ENCODE measurements at regions not wholly inside any gene's neighbourhood (a gene's known extent, or its start where the extent isn't known, plus 50 kb on each side); places are given as distances from the start of the nearest gene placed in this dataset.

DNA sequence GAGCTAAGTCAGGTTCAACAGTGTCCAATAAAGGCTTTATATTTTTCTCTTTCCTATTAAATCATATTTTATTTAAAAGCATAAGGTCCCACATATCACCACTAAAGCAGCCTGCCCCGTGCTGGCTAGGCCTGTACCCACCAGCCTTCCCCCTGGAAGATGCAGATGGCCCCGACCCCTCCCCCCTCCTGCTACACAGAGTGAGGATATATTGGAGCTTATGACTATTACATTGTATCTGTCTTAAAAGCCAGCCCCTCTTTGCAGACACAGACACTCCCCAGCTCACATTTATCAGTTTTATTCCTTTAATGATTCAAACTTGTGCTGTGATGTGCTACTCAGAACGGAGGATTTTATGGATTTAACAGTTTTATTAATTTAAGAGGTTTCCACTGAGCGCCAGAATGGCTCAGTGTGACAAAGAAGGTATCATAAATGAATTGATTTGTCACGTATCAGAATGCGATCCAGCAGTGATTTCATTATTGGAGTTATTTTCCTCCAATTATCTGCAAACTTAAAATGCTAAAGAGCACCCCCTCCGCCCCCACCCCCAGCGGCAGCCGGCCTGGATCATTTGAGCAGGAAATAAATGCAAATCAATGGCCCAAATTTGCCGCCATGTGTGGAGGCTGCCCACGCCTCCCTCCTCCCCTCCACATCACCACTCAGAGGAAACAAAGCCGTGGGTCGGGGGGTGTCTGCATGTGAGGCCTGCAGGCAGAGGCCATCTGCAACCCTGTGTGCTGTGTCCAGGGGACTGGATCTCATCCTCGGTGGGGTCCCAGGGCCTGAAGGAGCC, 72.6 kb upstream of the ZMIZ1 start:
- no peak for DNase-seq
- no peaks in the 10 kb centered on the region for H3K9me3 Mint-ChIP-seq
- no peaks in the 10 kb centered on the region for H3K27me3 Mint-ChIP-seq
- no peak overlapping the region for H3K4me3 Mint-ChIP-seq
- peaks cover 13% of the 10 kb centered on the region for H3K4me1 Mint-ChIP-seq
- H3K27ac Mint-ChIP-seq: no peak overlapping the region
- H3K36me3 Mint-ChIP-seq: no peaks in the 10 kb centered on the region

DNA sequence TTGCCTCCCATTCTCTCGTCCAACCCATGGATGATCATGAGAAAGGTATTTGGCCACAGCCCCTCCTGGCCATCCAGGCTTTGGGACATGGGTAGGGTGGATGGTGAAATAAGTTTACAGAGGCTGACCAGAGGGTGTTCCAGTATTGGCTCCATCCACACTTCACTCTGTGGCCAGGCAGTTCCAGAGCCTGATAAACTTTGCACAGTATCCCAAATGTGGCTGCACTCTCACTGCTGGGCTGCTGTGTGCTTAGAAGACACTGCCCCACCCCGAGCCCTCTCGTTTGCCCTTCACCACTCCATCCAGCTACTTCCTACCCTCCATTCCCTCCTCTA, 72.0 kb upstream of the ZMIZ1 start:
- Mint-ChIP-seq H3K36me3 (no peaks in the 10 kb centered on the region), H3K4me1 (peaks cover 12% of the 10 kb centered on the region), H3K4me3 (no peak overlapping the region), H3K9me3 (no peaks in the 10 kb centered on the region), H3K27me3 (no peaks in the 10 kb centered on the region), H3K27ac (no peak overlapping the region)
- no peak for DNase-seq

DNA sequence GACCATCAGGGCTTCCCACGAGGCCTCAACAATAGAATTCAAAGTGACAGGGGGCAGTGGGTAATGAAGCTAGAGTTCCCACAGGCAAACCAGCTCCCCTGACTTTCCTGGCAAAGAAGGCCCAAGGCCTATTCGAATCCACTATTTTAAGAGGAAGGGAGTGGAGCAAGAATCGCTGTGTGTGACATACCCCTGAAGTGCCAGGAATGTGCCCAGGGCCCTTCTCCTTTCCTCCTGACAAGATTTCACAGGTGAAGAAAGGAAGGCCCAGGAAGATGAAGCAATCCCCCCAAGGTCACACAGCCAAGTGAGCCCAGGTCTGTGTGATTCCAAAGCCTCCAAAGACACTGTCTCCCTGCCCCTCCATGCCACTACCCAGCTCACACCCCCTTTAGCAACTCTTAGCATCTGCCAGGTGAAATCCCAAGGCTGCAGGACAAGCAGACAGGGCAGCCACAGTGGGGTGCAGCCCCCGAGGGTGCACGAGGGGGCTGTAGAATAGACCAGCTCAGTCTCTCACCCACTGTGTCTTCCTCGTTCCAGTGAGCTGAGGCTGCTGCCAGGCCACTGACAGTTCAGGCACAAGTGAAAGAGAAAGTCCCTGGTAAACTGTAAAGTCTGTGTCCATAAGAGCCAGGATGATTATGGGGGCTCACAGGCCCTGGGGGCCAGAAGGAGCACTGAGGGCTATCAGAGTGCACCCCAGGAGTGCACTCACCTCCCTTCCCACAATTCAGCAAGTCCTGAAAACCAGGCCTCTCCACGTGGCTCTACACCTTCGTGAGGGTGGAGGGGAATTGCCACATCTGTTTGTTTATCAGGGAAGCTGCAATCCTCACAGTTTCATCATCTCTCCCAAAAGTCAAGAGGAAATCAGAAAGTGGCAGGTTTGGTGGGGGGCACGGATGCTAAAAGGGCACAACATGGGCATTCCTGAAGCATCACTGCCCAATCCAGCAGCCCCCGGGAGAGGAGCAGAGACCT, 70.8 kb upstream of the ZMIZ1 start:
- Mint-ChIP-seq H3K4me1 (peaks cover 5% of the 10 kb centered on the region), H3K27ac (no peak overlapping the region), H3K27me3 (no peaks in the 10 kb centered on the region), H3K36me3 (no peaks in the 10 kb centered on the region), H3K4me3 (no peak overlapping the region), H3K9me3 (no peaks in the 10 kb centered on the region)
- DNase-seq: no peak

- Mint-ChIP-seq H3K9me3 (no peaks in the 10 kb centered on the region), H3K4me3 (no peak overlapping the region), H3K27ac (no peak overlapping the region), H3K36me3 (no peaks in the 10 kb centered on the region), H3K27me3 (no peaks in the 10 kb centered on the region), H3K4me1 (peaks cover 7% of the 10 kb centered on the region)
- no peak for DNase-seq
These were observed 67.5 kb upstream of the ZMIZ1 start for GRCh38 chr10:79001082-79001885.

GRCh38 chr10:79002336-79002735, 66.4 kb upstream of the ZMIZ1 start:
- peaks cover 10% of the 10 kb centered on the region for H3K4me1 Mint-ChIP-seq
- DNase-seq: no peak
- no peaks in the 10 kb centered on the region for H3K27me3 Mint-ChIP-seq
- no peaks in the 10 kb centered on the region for H3K36me3 Mint-ChIP-seq
- H3K4me3 Mint-ChIP-seq: no peak overlapping the region
- no peak overlapping the region for H3K27ac Mint-ChIP-seq
- no peaks in the 10 kb centered on the region for H3K9me3 Mint-ChIP-seq

DNA sequence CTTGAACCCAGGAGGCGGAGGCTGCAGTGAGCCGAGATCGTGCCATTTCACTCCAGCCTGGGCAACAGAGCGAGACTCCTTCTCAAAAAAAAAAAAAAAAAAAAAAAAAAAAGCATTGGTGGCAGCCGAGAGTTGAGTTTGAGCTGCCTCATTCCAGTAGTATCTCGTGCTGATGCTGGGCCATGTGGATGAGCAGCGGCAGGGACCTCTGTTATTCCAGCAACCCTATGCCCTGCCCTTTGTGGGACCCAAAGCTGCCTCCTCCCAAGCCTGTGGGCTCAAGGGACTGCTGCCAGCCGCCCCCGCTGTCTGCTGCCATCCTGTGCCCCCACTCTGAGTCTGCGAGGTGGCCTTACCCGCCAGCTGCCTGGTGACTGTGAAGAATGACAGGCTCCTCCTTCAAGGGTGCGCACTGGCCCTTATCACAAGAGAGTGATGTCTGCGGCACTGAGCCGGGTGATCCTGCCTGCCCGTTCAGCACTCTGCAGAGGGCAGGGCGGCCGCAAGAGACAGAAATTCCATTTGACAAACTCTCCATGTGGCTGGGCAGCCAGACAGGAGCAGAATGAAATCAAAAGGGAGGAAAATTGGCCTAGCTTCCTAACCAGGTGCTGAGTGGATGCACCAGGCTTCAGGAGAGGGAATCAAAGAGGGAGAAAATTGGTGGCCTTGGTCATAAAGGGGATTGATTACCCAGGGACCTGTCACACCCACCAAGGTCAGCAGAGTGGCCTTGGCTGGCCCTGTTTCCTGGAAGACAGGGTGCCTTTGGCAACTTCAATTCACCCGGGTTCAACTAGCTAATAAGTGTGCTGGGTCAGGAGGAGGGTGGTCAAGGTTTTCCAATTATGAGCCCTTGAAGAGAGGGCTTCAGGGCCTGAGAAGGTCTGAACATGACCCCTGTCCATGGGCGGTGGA, 65.3 kb upstream of the ZMIZ1 start:
- Mint-ChIP-seq H3K4me1 (peaks cover 12% of the 10 kb centered on the region), H3K27me3 (no peaks in the 10 kb centered on the region), H3K27ac (no peak overlapping the region), H3K4me3 (no peak overlapping the region), H3K9me3 (no peaks in the 10 kb centered on the region), H3K36me3 (no peaks in the 10 kb centered on the region)
- DNase-seq: no peak

- no peaks in the 10 kb centered on the region for H3K27me3 Mint-ChIP-seq
- H3K9me3 Mint-ChIP-seq: no peaks in the 10 kb centered on the region
- H3K4me1 Mint-ChIP-seq: peaks cover 12% of the 10 kb centered on the region
- H3K27ac Mint-ChIP-seq: no peak overlapping the region
- H3K36me3 Mint-ChIP-seq: no peaks in the 10 kb centered on the region
- H3K4me3 Mint-ChIP-seq: no peak overlapping the region
- DNase-seq: no peak
These were observed 64.5 kb upstream of the ZMIZ1 start for GRCh38 chr10:79004311-79004710.

DNA sequence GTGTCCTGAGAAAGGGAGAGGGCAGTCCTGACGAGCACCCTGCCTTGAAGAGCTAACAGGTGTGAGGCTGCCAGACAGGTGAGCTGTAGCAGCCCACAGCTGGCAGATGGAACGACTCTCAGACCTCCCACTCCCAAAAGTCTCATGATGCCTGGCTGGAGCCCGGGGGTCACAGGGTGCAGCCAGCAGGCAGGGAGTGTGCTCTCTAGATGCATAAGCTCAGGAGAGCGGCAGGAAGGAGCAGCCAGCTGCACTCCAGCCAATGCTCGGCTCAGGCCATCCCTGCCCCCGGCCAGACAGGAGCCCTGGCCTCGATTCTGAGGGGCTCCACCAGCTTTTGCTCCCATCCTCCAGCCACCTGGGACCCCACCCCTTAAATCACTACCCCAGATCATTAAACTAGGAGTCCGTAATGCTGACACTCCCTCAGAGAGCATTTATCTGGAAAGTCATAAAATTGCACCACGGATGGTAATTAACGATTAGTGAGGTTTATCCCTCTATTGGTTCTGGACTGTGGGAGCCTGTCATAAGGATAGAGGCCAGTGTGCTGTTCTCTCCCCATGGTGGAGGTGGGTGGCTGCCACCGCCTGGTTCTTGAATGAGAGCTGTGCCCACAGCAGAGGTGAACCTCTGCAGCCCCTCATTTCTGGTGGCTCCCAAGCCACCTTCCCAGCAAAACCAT, 63.5 kb upstream of the ZMIZ1 start:
- Mint-ChIP-seq H3K4me3 (no peak overlapping the region), H3K4me1 (peaks cover 12% of the 10 kb centered on the region), H3K27ac (no peak overlapping the region), H3K36me3 (no peaks in the 10 kb centered on the region), H3K27me3 (no peaks in the 10 kb centered on the region), H3K9me3 (no peaks in the 10 kb centered on the region)
- no peak for DNase-seq

DNA sequence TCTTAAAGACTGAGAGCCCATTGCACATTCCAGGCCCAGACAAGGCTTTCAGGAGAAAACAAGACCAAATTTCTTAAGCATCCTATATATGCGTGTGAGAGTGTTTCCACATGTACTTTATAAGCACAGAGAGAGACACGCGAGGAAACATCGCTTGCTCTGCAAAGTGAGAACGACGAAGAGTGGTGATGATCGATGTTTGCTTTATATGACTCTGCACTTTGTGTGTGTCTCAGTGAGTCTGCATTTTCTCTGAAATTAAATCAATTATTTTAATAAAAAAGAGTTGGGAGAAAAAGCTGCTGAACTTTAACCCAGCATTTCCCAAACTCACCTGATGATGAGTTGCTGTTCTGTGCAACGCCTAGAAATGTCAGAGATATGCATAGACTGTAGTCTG, 61.7 kb upstream of the ZMIZ1 start:
- H3K27ac Mint-ChIP-seq: no peak overlapping the region
- peaks cover 9% of the 10 kb centered on the region for H3K4me1 Mint-ChIP-seq
- H3K27me3 Mint-ChIP-seq: no peaks in the 10 kb centered on the region
- no peak overlapping the region for H3K4me3 Mint-ChIP-seq
- no peaks in the 10 kb centered on the region for H3K9me3 Mint-ChIP-seq
- DNase-seq: no peak
- H3K36me3 Mint-ChIP-seq: no peaks in the 10 kb centered on the region

DNA sequence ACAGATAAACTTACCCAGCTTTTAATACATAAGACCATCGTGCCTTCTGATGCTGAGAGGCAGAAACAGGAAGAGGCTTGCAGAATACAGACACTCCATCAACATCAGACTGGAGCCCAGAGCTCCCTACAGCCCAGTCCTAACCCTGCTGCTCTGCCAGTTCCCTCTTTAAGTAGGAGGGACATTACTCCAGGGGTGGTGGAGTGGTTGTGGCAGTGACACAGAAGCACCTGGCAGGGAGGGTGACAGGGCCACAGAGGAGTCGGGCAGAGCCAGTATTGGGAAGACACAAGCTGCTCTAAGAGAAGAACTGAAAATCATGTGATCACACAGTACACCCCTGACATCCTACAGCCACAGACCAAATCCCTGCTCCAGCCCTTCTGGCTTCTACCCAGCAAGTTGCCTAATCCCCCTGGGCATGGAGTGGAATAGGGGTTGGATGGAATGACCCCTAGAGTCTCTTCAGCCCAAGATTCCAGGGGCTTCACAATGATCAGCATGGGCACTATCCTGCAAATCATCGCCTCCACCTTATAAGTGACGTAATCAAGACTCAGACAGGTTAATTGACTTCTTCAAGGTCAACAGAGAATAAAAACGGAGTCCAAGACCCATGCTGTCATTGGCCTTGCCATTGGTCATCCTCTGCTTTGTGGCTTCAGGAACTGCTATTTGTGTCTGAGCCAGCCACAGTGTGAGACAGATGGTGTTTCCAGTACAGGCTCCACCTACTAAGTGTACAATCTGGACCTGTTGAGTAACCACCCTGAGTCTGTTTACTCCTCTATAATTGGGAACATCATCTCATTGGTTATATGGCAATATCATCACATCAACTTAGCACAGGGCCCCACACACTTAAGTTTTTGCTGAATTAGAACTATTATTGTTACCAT, 61.1 kb upstream of the ZMIZ1 start:
- H3K9me3 Mint-ChIP-seq: no peaks in the 10 kb centered on the region
- H3K36me3 Mint-ChIP-seq: no peaks in the 10 kb centered on the region
- peaks cover 9% of the 10 kb centered on the region for H3K4me1 Mint-ChIP-seq
- no peak overlapping the region for H3K27ac Mint-ChIP-seq
- H3K4me3 Mint-ChIP-seq: no peak overlapping the region
- no peak for DNase-seq
- H3K27me3 Mint-ChIP-seq: no peaks in the 10 kb centered on the region

DNA sequence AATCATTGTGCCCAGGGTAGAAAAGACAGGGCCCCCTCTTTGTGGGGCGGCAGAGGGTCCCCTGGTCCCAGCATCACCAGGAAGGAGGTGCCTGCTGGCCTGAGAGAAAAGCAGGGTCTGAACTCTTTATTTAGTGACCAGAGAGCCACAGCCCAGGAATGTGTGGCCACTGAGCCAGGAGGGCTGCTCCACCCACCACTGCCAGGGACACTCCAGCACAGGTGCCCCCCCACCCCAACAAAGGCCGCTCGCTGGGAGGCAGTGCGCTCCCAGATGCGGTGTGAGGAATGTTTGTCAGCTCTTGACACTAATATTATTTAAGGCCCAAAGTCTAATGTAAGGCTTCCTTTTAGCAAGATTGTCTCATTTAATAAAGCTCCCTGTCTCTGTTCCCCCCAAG, 59.6 kb upstream of the ZMIZ1 start:
- Mint-ChIP-seq H3K27me3 (no peaks in the 10 kb centered on the region), H3K27ac (no peak overlapping the region), H3K4me3 (no peak overlapping the region)

GRCh38 chr10:79012567-79012966, 56.2 kb upstream of the ZMIZ1 start:
- no peak for DNase-seq
- Mint-ChIP-seq H3K27me3 (no peaks in the 10 kb centered on the region), H3K27ac (no peak overlapping the region), H3K36me3 (no peaks in the 10 kb centered on the region), H3K4me3 (no peak overlapping the region), H3K9me3 (peaks cover under 1% of the 10 kb centered on the region), H3K4me1 (no peaks in the 10 kb centered on the region)

More for the DNA sequence above, 59.6 kb upstream of the ZMIZ1 start:
- no peaks in the 10 kb centered on the region for H3K36me3 Mint-ChIP-seq
- no peak for DNase-seq
- H3K4me1 Mint-ChIP-seq: peaks cover 6% of the 10 kb centered on the region
- H3K9me3 Mint-ChIP-seq: no peaks in the 10 kb centered on the region

GRCh38 chr10:79013406-79013987, 55.3 kb upstream of the ZMIZ1 start:
- Mint-ChIP-seq H3K36me3 (no peaks in the 10 kb centered on the region), H3K27ac (no peak overlapping the region), H3K4me3 (no peak overlapping the region), H3K4me1 (no peaks in the 10 kb centered on the region), H3K27me3 (no peaks in the 10 kb centered on the region), H3K9me3 (peaks cover 6% of the 10 kb centered on the region)
- DNase-seq: no peak

All from activated naive CD8-positive, alpha-beta T cell treated with anti-CD3 and anti-CD28 coated beads for 36 hours (primary cell).